NCI-H2196 (cell line): ENCODE measurements at regions not wholly inside any gene's neighbourhood (a gene's known extent, or its start where the extent isn't known, plus 50 kb on each side); places are given as distances from the start of the nearest gene placed in this dataset.

Source experiments
- DNase-seq: peaks from one replicate; lab custom pipeline; 2025; ENCODE audit not compliant: unreplicated experiment; lab: John Stamatoyannopoulos, UW

GRCh38 chr11:23233075-23233474 is 372.8 kb upstream of the CCDC179 start:
- DNase-seq: no peak

GRCh38 chr11:23236826-23237555 is 376.7 kb upstream of the CCDC179 start:
- no peak for DNase-seq

- no peak for DNase-seq
Observed at GRCh38 chr11:23252426-23252825, 392.2 kb upstream of the CCDC179 start.

GRCh38 chr11:23257088-23257487 is 396.8 kb upstream of the CCDC179 start:
- no peak for DNase-seq

- DNase-seq: no peak
Observed at GRCh38 chr11:23257556-23257955, 397.3 kb upstream of the CCDC179 start.

- no peak for DNase-seq
Observed at GRCh38 chr11:23263466-23263865, 403.2 kb upstream of the CCDC179 start.

GRCh38 chr11:23272095-23272494 is 411.8 kb upstream of the CCDC179 start:
- DNase-seq: no peak

GRCh38 chr11:23278121-23278520 is 417.8 kb upstream of the CCDC179 start:
- no peak for DNase-seq

GRCh38 chr11:23280088-23280487 is 419.8 kb upstream of the CCDC179 start:
- no peak for DNase-seq

GRCh38 chr11:23283666-23284065 is 423.4 kb upstream of the CCDC179 start:
- DNase-seq: no peak

- no peak for DNase-seq
Observed at GRCh38 chr11:23284631-23285030, 424.4 kb upstream of the CCDC179 start.

- DNase-seq: no peak
Observed at GRCh38 chr11:23288003-23288783, 427.9 kb upstream of the CCDC179 start.

GRCh38 chr11:23295241-23295640 is 435.0 kb upstream of the CCDC179 start:
- DNase-seq: no peak

GRCh38 chr11:23308041-23308440 is 447.8 kb upstream of the CCDC179 start:
- no peak for DNase-seq

GRCh38 chr11:23310276-23310675 is 450.0 kb upstream of the CCDC179 start:
- no peak for DNase-seq

- no peak for DNase-seq
Observed at GRCh38 chr11:23311986-23312940, 452.0 kb upstream of the CCDC179 start.

GRCh38 chr11:23313001-23313400 is 452.7 kb upstream of the CCDC179 start:
- DNase-seq: no peak

- no peak for DNase-seq
Observed at GRCh38 chr11:23314162-23314561, 453.9 kb upstream of the CCDC179 start.

- no peak for DNase-seq
Observed at GRCh38 chr11:23315286-23315685, 455.0 kb upstream of the CCDC179 start.

GRCh38 chr11:23317816-23318215 is 457.5 kb upstream of the CCDC179 start:
- no peak for DNase-seq

GRCh38 chr11:23318670-23319069 is 458.4 kb upstream of the CCDC179 start:
- DNase-seq: no peak
